ENCODE measurements at regions not wholly inside any gene's neighbourhood (a gene's known extent, or its start where the extent isn't known, plus 50 kb on each side); places are given as distances from the start of the nearest gene placed in this dataset.

DNA sequence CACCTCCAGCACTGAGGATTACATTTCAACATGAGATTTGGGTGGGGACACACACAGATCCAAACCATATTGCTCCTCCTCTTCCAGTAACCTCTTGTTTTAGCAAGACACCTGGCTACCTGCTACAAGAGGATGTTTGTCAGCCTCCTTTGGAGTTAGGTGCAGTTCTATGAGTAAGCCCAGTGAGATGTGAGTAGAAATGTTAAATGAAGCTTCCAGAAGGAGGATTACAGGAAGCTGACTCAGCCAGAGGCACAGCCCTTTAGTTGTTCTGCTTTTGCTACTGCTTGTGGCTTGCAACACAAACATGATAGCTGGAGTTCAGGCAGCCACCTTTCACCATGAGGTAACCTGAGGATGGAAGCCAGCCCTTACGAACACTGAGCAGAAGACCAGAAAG lies 382.7 kb upstream of the RNF32 start:
- TF ChIP-seq, protein P1, sequence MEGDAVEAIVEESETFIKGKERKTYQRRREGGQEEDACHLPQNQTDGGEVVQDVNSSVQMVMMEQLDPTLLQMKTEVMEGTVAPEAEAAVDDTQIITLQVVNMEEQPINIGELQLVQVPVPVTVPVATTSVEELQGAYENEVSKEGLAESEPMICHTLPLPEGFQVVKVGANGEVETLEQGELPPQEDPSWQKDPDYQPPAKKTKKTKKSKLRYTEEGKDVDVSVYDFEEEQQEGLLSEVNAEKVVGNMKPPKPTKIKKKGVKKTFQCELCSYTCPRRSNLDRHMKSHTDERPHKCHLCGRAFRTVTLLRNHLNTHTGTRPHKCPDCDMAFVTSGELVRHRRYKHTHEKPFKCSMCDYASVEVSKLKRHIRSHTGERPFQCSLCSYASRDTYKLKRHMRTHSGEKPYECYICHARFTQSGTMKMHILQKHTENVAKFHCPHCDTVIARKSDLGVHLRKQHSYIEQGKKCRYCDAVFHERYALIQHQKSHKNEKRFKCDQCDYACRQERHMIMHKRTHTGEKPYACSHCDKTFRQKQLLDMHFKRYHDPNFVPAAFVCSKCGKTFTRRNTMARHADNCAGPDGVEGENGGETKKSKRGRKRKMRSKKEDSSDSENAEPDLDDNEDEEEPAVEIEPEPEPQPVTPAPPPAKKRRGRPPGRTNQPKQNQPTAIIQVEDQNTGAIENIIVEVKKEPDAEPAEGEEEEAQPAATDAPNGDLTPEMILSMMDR (IDR thresholded peaks at IDR 0.05; ENCODE audit: extremely low read depth, missing control alignments), result no peak
- no peak for DNase-seq (ENCODE audit: low spot score)

DNA sequence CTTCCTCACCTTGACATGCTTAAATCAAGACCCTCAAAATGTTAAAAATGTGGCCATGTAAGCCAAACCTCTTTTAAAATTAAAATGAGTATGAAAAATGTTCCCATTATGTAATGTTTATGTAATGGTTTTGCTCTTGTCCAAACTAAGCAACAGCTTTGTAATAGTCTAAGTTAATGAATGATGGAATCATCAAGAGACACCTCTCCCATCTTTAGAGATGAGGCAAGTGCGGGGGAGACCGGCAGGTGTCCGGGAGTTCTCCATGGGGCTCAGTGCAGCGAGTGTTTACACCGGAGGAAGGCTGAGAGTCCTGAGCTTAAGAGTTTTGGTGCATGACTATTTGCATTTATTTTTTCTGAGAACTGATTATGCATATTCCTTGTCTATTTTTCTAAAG lies 384.9 kb upstream of the RNF32 start:
- no peak for DNase-seq (ENCODE audit: low spot score)
- TF ChIP-seq, protein P1 (IDR thresholded peaks at IDR 0.05; ENCODE audit: extremely low read depth, missing control alignments), result no peak

DNA sequence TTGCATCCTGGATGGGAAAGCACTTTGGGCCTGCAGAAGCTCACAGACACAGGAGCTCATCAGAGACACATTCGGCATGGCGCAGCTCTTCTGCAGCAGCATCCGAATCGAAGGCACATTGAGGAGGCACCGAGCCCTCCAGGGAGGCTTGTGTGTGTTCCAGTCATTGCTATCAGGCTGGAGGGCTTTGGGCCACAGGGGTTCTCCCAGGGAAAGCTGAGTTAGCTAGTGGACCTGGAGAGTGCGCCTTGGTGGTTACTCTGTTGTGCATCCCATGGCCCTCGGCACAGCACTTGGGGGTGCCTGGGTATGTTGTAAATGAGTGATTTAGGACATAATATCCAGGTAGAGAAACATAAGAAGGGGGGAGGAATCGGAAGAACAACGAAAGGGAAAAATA lies 388.7 kb upstream of the RNF32 start:
- no peak for DNase-seq (ENCODE audit: low spot score)
- TF ChIP-seq, protein P1 (IDR thresholded peaks at IDR 0.05; ENCODE audit: extremely low read depth, missing control alignments), result no peak

DNA sequence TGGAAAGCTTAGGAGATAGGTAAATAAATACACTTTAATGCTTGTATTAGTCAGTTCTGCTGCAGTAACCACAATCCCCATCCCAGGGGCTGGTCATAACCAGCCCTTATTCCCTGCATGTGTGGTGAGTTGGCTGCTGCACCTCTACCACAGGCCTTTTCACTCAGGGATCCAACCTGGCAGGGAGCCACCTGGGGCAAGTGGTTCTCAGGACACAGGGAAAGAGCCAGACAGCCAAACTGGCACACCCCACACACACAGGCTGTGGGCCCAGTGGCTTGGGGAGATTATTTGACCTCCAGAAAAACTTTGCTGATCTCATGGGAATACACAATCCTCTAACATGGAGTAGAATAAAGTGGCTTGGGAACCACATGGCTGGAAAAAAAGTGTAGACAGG lies 400.0 kb upstream of the RNF32 start:
- TF ChIP-seq, protein P1 (IDR thresholded peaks at IDR 0.05; ENCODE audit: extremely low read depth, missing control alignments), result no peak
- DNase-seq (ENCODE audit: low spot score), result no peak

DNA sequence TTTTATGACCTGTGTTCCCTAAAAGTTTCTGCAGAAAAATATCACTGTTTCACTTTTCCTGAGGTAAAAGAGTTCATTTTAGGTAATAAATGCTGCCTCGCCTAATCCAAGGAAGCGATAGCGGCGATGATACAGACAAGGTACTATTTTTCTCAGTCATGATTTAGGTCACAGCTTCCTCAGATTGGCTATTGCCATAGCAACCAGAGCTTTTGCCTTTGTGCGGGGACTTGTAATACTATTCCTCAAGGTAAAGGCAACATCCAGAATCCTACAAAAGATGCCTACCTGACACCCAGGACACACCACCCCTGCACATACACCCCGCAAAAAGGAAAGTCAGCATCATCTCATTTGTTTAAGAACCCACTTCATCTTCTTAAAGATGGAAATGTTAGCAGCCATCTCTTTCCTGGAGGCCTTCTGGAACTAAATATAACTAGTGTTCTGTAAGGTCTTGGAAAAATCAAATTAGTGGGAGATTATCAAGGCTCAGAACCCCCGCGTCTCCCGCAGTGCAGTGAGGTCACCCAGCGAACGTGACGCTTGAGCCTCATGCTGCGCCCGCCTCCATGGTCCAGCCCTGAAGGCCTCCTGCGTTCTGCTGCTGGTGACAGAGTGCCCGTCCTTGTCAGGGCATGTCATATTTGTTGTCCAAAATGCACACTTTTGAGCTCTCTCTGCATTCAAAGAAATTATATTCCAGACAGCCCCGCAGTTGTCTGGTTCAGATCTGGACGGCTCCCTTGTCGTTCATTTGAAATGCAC lies 402.0 kb upstream of the RNF32 start:
- TF ChIP-seq, protein P1 (IDR thresholded peaks at IDR 0.05; ENCODE audit: extremely low read depth, missing control alignments), result no peak
- DNase-seq (ENCODE audit: low spot score), result no peak

DNA sequence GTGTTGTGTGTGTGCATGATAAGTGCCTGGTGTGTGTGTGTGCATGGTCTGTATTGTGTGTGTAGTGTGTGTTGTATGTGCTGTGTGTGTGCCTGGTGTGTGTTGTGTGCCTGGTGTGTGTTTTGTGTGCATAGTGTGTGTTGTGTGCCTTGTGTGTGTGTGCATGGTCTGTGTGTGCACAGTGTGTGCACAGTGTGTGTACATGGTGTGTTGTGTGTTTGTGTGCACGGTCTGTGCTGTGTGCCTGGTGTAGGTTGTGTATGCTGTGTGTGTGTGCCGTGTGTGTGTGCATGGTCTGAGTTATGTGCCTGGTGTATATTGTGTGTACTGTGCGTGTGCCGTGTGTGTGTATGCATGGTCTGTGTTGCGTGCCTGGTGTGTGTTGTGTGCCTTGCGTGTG lies 403.0 kb upstream of the RNF32 start:
- TF ChIP-seq, protein P1 (IDR thresholded peaks at IDR 0.05; ENCODE audit: extremely low read depth, missing control alignments), result no peak

DNA sequence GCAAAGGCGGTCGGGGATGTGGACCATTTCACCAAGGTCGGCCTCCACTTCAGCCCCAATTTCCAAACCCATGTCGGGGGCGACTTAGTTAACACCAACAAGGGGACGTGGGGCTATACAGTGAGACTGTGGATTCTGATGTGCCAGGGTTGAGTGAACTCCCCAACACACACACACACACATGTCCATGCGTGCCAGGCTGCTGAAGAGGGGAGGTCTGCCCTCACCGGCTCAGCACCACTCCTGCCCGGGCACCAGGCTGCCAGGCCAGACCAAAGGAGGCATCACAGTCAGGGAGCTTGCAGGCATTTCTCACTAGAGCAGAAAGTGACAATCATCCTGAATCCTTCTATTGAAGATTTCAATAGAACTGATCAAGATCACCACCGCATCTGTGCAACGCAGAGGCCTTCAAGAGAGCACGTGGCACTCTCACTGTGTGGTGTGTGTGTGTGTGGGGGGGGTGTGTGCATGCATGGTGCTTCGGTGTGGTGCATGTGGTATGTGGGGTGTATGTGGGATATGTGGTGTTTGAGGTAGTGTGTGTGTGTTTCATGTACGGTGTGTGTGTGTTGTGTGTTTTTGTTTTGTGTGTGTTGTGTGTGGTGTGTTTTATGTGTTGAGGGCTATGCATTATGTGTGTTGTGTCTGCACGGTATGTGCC lies 403.5 kb upstream of the RNF32 start:
- DNase-seq (ENCODE audit: low spot score), result no peak
- TF ChIP-seq, protein P1 (IDR thresholded peaks at IDR 0.05; ENCODE audit: extremely low read depth, missing control alignments), result no peak

More for the DNA sequence above, 403.0 kb upstream of the RNF32 start:
- DNase-seq (ENCODE audit: low spot score), result no peak
